ENCODE measurements at regions not wholly inside any gene's neighbourhood (a gene's known extent, or its start where the extent isn't known, plus 50 kb on each side); places are given as distances from the start of the nearest gene placed in this dataset.

GRCh38 chr2:66872081-66872985 is 437.4 kb downstream of the MEIS1 start:
- TF ChIP-seq CTCF (IDR thresholded peaks at IDR 0.05), result no peak
- no peak overlapping the region for H3K4me3 ChIP-seq
- H3K9me3 ChIP-seq, result no peaks in the 10 kb centered on the region
- DNase-seq (no peak), ATAC-seq (no peak)
- no peaks in the 10 kb centered on the region for H3K4me1 ChIP-seq
- H3K27ac ChIP-seq, result no peak overlapping the region
- H3K27me3 ChIP-seq, result peaks cover 0 to 3% (median 0%) of the 10 kb centered on the region in 7 donors
- H3K36me3 ChIP-seq, result no peaks in the 10 kb centered on the region
- intact Hi-C loops (cut with DNase I), result no loop called here
- 74 to 77% methylated on average over 8 of the region's 8 CpGs for WGBS, 2 donors

- DNase-seq (no peak), ATAC-seq (no peak)
- Histone ChIP-seq H3K27ac (no peak overlapping the region), H3K4me1 (no peaks in the 10 kb centered on the region), H3K27me3 (no peaks in the 10 kb centered on the region), H3K36me3 (no peaks in the 10 kb centered on the region), H3K9me3 (no peaks in the 10 kb centered on the region), H3K4me3 (no peak overlapping the region)
- no peak for TF ChIP-seq CTCF (IDR thresholded peaks at IDR 0.05)
- 74 to 81% methylated on average over 8 of the region's 8 CpGs for WGBS, 2 donors
- intact Hi-C loops (cut with DNase I), result no loop called here
Observed at GRCh38 chr2:66872986-66873754, 438.2 kb downstream of the MEIS1 start.

GRCh38 chr2:66874411-66874810 is 439.5 kb downstream of the MEIS1 start:
- H3K4me3 ChIP-seq, result no peak overlapping the region
- no peaks in the 10 kb centered on the region for H3K4me1 ChIP-seq
- TF ChIP-seq CTCF (IDR thresholded peaks at IDR 0.05), result no peak
- ATAC-seq, result no peak
- H3K27me3 ChIP-seq, result no peaks in the 10 kb centered on the region
- intact Hi-C loops (cut with DNase I), result no loop called here
- no peak for DNase-seq
- H3K9me3 ChIP-seq, result no peaks in the 10 kb centered on the region
- H3K27ac ChIP-seq, result no peak overlapping the region
- no peaks in the 10 kb centered on the region for H3K36me3 ChIP-seq
- 92 to 93% methylated on average over 2 of the region's 2 CpGs for WGBS, 2 donors

DNA sequence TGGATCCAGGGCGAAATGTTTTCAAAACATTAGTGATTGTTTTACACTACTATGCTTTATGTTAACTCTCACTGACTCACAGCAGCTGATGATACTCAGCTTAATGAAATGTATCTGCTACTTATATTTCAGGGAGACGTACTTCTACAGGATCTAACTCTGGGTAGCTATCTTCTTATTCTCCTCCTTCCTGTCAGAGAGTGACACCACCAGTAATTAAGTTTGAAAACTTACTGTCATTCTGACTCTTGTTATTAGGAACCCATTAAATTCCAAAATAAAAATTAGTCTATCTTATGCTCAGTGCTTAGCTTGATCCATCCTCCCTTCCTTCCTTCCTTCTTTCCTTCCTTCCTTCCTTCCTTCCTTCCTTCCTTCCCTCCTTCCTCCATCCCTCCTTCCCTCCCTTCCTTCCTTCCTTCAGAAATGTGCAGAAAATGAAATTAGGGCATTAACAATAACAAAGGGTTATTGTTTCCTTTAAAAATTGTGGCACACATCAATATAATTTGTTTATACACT is 441.1 kb downstream of the MEIS1 start:
- H3K27me3 ChIP-seq, result no peaks in the 10 kb centered on the region
- H3K27ac ChIP-seq, result no peak overlapping the region
- peaks cover 0 to 6% (median 0%) of the 10 kb centered on the region in 11 donors for H3K9me3 ChIP-seq
- WGBS, 2 donors, result 70 to 71% methylated on average over 2 of the region's 2 CpGs
- intact Hi-C loops (cut with DNase I), result no loop called here
- no peaks in the 10 kb centered on the region for H3K36me3 ChIP-seq
- DNase-seq (no peak), ATAC-seq (no peak)
- no peaks in the 10 kb centered on the region for H3K4me1 ChIP-seq
- TF ChIP-seq CTCF (IDR thresholded peaks at IDR 0.05), result no peak
- no peak overlapping the region for H3K4me3 ChIP-seq
